Inflammatory macrophage treated with lipopolysaccharide for 1 hour (primary cell): ENCODE measurements at regions not wholly inside any gene's neighbourhood (a gene's known extent, or its start where the extent isn't known, plus 50 kb on each side); places are given as distances from the start of the nearest gene placed in this dataset.

Experiments
- DNase-seq, 2 donors: peaks; one replicate each; pipeline ENCODE4 v3.0.0-alpha.2; 2020 to 2022

- DNase-seq: no peak
These were observed 205.9 kb upstream of the EDIL3 start for GRCh38 chr5:84590629-84591028.

- DNase-seq: no peak
These were observed 205.2 kb upstream of the EDIL3 start for GRCh38 chr5:84589926-84590325.

GRCh38 chr5:84585218-84585617 lies 200.5 kb upstream of the EDIL3 start:
- DNase-seq: no peak

GRCh38 chr5:84578226-84578625 lies 193.5 kb upstream of the EDIL3 start:
- DNase-seq: no peak

GRCh38 chr5:84573017-84573712 lies 188.5 kb upstream of the EDIL3 start:
- DNase-seq: no peak

- no peak for DNase-seq
These were observed 184.6 kb upstream of the EDIL3 start for GRCh38 chr5:84569307-84569706.

- DNase-seq: no peak
These were observed 183.5 kb upstream of the EDIL3 start for GRCh38 chr5:84568171-84568570.

- no peak for DNase-seq
These were observed 181.2 kb upstream of the EDIL3 start for GRCh38 chr5:84565866-84566265.

- DNase-seq: no peak
These were observed 179.8 kb upstream of the EDIL3 start for GRCh38 chr5:84564321-84565075.

- no peak for DNase-seq
These were observed 165.5 kb upstream of the EDIL3 start for GRCh38 chr5:84550222-84550621.

- DNase-seq: no peak
These were observed 164.4 kb upstream of the EDIL3 start for GRCh38 chr5:84549054-84549453.

- no peak for DNase-seq
These were observed 162.0 kb upstream of the EDIL3 start for GRCh38 chr5:84546686-84547085.

GRCh38 chr5:84536797-84537196 lies 152.1 kb upstream of the EDIL3 start:
- DNase-seq: no peak

GRCh38 chr5:84535281-84535680 lies 150.6 kb upstream of the EDIL3 start:
- DNase-seq: no peak

- DNase-seq: no peak
These were observed 139.8 kb upstream of the EDIL3 start for GRCh38 chr5:84524491-84524890.

- DNase-seq: no peak
These were observed 134.2 kb upstream of the EDIL3 start for GRCh38 chr5:84518862-84519261.

- no peak for DNase-seq
These were observed 133.7 kb upstream of the EDIL3 start for GRCh38 chr5:84518370-84518769.

GRCh38 chr5:84506625-84507024 lies 121.9 kb upstream of the EDIL3 start:
- DNase-seq: no peak

GRCh38 chr5:84494453-84494852 lies 109.8 kb upstream of the EDIL3 start:
- no peak for DNase-seq

- no peak for DNase-seq
These were observed 103.3 kb upstream of the EDIL3 start for GRCh38 chr5:84487963-84488362.

- DNase-seq: no peak
These were observed 96.4 kb upstream of the EDIL3 start for GRCh38 chr5:84480873-84481637.

GRCh38 chr5:84478603-84479002 lies 93.9 kb upstream of the EDIL3 start:
- no peak for DNase-seq

GRCh38 chr5:84477485-84477884 lies 92.8 kb upstream of the EDIL3 start:
- DNase-seq: no peak

- DNase-seq: no peak
These were observed 89.4 kb upstream of the EDIL3 start for GRCh38 chr5:84474126-84474525.
